SW480 (cell line): ENCODE measurements at regions not wholly inside any gene's neighbourhood (a gene's known extent, or its start where the extent isn't known, plus 50 kb on each side); places are given as distances from the start of the nearest gene placed in this dataset.

ENCODE experiments used
- DNase-seq: peaks from one replicate; pipeline ENCODE4 v3.0.0-alpha.2; 2016; ENCODE audit warnings: low spot score

GRCh38 chr4:152094970-152095700, 334.3 kb upstream of the GATB start:
- DNase-seq, result no peak

- DNase-seq, result no peak
These were observed 330.6 kb upstream of the GATB start for GRCh38 chr4:152091405-152091804.

GRCh38 chr4:152090543-152090942, 329.7 kb upstream of the GATB start:
- DNase-seq, result peak; percentile 22

GRCh38 chr4:152089584-152089983, 328.8 kb upstream of the GATB start:
- DNase-seq, result no peak

- DNase-seq, result no peak
These were observed 326.5 kb upstream of the GATB start for GRCh38 chr4:152087335-152087734.

- peak; percentile 41 for DNase-seq
These were observed 324.9 kb upstream of the GATB start for GRCh38 chr4:152085657-152086056.

GRCh38 chr4:152083338-152083737, 322.5 kb upstream of the GATB start:
- peak; percentile 40 for DNase-seq

GRCh38 chr4:152081024-152081423, 320.2 kb upstream of the GATB start:
- no peak for DNase-seq

- peak; percentile 43 for DNase-seq
These were observed 318.9 kb upstream of the GATB start for GRCh38 chr4:152079543-152080293.

- no peak for DNase-seq
These were observed 318.3 kb upstream of the GATB start for GRCh38 chr4:152079079-152079478.

- no peak for DNase-seq
These were observed 316.8 kb upstream of the GATB start for GRCh38 chr4:152077582-152077981.

- no peak for DNase-seq
These were observed 314.6 kb upstream of the GATB start for GRCh38 chr4:152075253-152075928.

GRCh38 chr4:152074573-152074972, 313.8 kb upstream of the GATB start:
- no peak for DNase-seq

- no peak for DNase-seq
These were observed 313.3 kb upstream of the GATB start for GRCh38 chr4:152074088-152074437.

GRCh38 chr4:152073351-152074087, 312.7 kb upstream of the GATB start:
- no peak for DNase-seq

- DNase-seq, result no peak
These were observed 312.1 kb upstream of the GATB start for GRCh38 chr4:152072906-152073305.

- no peak for DNase-seq
These were observed 311.2 kb upstream of the GATB start for GRCh38 chr4:152072001-152072485.

- no peak for DNase-seq
These were observed 310.0 kb upstream of the GATB start for GRCh38 chr4:152070854-152071253.

- DNase-seq, result no peak
These were observed 308.1 kb upstream of the GATB start for GRCh38 chr4:152068866-152069265.

GRCh38 chr4:152065545-152065944, 304.7 kb upstream of the GATB start:
- no peak for DNase-seq

- DNase-seq, result no peak
These were observed 303.9 kb upstream of the GATB start for GRCh38 chr4:152064753-152065152.

- no peak for DNase-seq
These were observed 303.5 kb upstream of the GATB start for GRCh38 chr4:152064282-152064681.
